SH-SY5Y (cell line): ENCODE measurements at regions not wholly inside any gene's neighbourhood (a gene's known extent, or its start where the extent isn't known, plus 50 kb on each side); places are given as distances from the start of the nearest gene placed in this dataset.

Source experiments
- GATA2 ChIP-seq: IDR thresholded peaks from 2 replicates; pipeline ENCODE4 v1.6.1; 2011; ENCODE audit warnings: mild to moderate bottlenecking, low read depth, low read length
- GATA3 ChIP-seq: IDR thresholded peaks from 2 replicates; pipeline ENCODE4 v1.6.1; 2011; ENCODE audit warnings: low read depth, mild to moderate bottlenecking, low read length, moderate library complexity

DNA sequence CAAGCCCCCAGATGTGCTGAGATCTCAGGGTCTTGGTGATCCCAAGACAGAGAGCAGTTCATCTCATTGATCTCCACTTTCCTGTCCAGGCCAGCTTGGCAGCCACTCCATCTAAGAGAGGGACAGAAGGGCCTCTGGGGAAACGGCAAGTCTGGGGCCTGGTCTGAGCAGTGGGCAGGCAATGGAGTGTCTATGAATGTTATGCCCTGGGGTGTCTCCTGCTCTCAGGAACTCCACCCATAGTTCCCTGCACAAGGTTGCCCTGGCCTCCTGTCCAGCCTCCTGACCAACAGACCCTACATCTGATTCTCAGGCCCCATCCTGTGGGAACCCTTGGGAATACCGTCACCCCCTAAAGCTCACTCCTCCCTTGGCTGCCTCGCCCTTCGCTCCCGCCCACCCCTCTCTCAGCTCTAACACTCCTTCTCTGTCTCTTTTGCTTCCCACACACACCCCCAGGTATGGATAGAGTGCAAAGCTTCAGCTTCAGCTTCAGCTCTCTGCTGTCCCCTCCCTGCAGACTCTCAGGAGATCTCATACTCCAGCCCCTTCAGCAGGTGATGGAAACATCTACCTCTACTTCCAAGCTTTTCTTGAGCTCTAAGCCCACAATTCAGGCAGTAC lies 83.0 kb downstream of the HIF1AN start:
- TF ChIP-seq GATA2: no peak
- no peak for TF ChIP-seq GATA3
